PC-3 (cell line): ENCODE measurements at regions not wholly inside any gene's neighbourhood (a gene's known extent, or its start where the extent isn't known, plus 50 kb on each side); places are given as distances from the start of the nearest gene placed in this dataset.
"Not testable (repeated sequence)": the region's sequence is repeated elsewhere in the genome, so short reads cannot be mapped to it uniquely, and the experiment has no call there.

Experiments
- EZH2phosphoT487 ChIP-seq: fragments of 300-600 bp; sonication (generic); IDR thresholded peaks from 2 replicates; pipeline ENCODE4 v1.6.1; 2018; ENCODE audit warnings: mild to moderate bottlenecking, antibody characterized with exemption, low read length, borderline replicate concordance
- TF ChIP-seq, protein P1 (sequence below): fragments of 300-600 bp; sonication (generic); conservative IDR thresholded peaks from 2 replicates; pipeline ENCODE4 v1.5.1; 2017; ENCODE audit warnings: antibody characterized with exemption, low read depth, mild to moderate bottlenecking, low read length

GRCh38 chr9:102337471-102337870, 599.0 kb upstream of the GRIN3A start:
- TF ChIP-seq, protein P1, sequence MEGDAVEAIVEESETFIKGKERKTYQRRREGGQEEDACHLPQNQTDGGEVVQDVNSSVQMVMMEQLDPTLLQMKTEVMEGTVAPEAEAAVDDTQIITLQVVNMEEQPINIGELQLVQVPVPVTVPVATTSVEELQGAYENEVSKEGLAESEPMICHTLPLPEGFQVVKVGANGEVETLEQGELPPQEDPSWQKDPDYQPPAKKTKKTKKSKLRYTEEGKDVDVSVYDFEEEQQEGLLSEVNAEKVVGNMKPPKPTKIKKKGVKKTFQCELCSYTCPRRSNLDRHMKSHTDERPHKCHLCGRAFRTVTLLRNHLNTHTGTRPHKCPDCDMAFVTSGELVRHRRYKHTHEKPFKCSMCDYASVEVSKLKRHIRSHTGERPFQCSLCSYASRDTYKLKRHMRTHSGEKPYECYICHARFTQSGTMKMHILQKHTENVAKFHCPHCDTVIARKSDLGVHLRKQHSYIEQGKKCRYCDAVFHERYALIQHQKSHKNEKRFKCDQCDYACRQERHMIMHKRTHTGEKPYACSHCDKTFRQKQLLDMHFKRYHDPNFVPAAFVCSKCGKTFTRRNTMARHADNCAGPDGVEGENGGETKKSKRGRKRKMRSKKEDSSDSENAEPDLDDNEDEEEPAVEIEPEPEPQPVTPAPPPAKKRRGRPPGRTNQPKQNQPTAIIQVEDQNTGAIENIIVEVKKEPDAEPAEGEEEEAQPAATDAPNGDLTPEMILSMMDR = not testable (repeated sequence)
- not testable (repeated sequence) for TF ChIP-seq EZH2phosphoT487
